Kidney capillary endothelial cell (primary cell): ENCODE measurements at regions not wholly inside any gene's neighbourhood (a gene's known extent, or its start where the extent isn't known, plus 50 kb on each side); places are given as distances from the start of the nearest gene placed in this dataset.
"Not testable (repeated sequence)": the region's sequence is repeated elsewhere in the genome, so short reads cannot be mapped to it uniquely, and the experiment has no call there.

ENCODE experiments used
- DNase-seq: peaks from one replicate; pipeline ENCODE4 v3.0.0-alpha.2; 2018; ENCODE audit warnings: low spot score

DNA sequence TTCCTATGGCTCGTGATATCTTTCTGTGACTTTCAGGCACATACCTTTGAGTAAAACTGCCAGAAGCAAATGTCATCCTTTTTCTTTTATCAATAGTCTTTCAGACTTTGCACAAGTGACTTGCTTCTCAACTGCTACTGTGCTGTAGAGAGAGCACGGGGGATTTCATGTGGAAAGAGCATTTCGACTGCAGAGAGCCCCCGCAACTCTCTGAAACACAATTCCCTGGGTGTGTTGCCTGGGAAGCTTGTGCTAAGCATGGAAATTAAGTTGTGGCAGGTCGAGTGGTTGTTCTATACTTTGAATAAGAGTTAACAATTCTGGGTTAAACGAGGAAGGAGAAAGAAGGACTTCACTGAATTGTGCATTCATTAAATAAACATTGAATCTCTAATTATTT, 659.1 kb downstream of the TDRD15 start:
- DNase-seq: no peak

DNA sequence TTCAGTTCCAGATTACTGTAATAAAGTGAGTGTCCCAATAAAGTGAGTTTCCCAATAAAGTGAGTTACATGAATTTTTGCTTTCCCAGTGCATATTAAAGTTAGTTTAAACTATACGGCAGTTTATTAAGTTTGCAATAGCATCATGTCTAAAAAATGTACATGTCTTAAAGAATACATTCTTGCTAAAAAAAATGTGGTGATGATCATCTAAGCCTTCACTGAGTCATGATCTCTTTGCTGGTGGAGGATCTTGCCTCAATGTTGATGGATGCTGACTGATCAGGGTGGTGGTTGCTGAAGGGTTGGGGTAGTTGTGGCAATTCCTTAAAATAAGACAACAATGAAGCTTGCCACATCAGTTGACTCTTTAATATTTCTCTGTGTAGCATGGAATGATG, 664.2 kb downstream of the TDRD15 start:
- DNase-seq: no peak

DNA sequence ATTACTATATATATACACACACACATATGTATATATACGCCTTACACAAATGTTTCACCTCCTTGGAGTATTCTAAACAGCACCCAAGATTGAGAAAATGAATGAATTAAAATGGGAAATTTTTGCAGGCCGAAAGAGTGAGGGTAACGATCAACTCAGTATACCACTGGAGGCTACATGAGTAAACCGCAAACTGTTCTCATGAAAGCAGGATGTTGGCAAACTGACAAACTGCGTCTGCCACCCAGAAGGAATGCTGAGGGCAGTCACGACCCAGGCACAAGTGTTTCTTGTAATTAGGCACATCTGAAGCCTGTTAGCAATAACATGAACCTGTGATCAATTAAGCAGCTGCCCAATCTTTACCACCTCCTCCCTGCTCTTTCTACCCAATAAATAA, 666.5 kb downstream of the TDRD15 start:
- not testable (repeated sequence) for DNase-seq

DNA sequence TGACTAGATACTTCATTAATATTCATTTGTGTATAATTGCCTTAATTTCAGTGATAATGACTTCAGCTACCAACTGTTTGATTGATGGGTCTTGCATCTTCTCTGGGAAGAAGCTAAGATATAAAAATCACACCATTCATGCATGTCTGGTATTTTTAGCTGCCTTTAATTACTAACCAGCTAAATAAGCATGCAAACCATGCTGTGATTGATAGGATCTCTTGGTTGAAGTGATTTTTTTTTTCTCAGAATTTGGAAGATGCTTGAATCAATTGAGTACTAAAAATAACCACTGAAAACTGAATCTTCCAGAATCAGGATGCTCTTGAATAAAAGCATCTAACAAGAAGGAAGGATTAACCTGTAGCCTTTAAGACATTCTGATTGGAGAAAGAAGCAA, 668.8 kb downstream of the TDRD15 start:
- DNase-seq: no peak

DNA sequence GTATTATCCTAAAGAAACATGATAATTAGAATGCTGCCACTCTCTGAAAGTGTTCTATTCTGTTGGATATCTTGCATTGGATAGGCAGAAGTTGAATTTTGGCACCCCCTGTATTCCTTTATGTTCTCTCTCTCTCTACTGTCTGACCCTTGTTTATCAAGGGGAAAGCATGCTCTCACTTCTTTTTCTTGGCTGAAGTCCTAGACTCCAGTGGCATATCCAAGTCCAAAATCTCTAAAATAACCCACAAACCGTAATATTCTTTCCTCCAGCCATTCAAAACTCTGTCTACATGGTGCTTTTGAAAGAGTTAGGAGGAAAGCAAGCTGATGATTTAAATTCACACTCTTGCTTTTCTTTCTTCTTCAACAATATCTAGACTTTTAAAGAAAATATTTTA, 669.7 kb downstream of the TDRD15 start:
- DNase-seq: no peak

DNA sequence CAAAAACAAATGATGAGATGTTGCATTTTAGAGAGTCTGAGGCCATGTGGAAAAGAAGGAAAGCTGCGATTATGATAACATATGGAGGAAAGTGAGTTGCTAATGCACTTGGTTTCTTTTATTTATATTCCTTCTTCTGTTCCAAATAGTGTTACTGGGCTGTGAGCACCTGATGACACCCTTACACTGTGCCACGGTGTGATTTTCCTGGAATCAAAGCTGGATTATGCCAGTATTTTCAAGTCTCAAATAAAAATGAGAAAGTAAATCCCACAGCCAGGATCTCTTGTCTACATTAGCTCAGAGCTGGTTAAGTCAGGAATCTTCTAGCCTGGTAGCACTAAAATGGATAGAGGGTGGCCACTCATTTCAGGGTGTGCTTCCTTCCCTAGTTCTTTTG, 670.8 kb downstream of the TDRD15 start:
- DNase-seq: no peak

DNA sequence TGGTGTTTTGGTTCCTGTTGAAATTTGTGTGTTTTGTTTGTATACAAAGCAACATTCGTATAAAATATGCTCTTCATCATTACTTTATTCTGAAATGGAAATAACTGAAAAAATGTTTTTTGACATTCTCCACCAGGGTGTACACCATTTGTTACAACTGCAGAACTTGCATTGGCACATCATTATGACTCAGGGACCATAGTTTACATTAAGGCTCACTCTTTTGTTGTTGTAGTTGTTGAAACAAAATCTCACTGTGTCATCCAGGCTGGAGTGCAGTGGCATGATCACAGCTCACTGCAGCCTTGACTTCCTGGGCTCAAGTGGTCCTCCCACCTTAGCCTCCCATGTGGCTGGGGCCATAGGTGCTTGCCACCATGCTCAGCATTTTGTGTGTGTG, 676.6 kb downstream of the TDRD15 start:
- DNase-seq: no peak

DNA sequence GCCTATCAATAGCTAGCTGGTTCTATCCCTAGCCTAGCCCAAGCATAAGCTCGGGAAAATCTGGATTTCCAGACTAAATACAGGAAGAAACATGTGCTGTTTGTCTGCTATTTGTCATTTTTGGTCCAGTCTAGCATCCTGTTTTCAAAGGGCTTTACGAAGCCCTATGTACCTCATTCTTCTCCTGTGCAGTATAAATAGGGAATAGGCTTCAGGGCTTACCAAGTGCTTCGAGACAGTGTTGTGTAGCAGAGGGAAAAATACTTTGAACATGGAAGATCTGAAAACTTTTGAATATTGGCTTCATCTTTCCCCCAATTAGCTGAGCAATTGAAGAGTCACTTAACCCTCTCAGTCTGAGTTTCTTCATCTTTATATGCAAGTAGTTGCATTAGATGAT, 679.8 kb downstream of the TDRD15 start:
- DNase-seq: no peak

DNA sequence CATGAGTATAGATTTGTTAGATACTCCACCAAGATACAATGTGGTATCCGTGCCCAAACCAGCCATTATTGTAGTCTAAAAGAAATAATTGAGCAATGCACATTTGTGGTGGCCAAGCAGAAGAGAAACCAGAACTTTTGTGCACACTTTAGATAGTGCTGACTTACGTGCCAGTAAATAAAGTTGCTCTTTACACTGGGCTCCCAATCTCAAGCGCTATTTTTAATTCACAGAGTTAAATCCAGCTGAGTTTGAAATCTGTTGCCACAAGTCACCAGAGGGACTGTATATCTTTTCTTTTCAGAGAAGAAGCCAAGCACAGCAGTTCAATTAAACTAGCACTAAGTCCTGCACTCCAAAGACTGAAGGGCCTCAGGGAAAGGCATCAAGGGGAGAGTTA, 680.4 kb downstream of the TDRD15 start:
- DNase-seq: no peak

DNA sequence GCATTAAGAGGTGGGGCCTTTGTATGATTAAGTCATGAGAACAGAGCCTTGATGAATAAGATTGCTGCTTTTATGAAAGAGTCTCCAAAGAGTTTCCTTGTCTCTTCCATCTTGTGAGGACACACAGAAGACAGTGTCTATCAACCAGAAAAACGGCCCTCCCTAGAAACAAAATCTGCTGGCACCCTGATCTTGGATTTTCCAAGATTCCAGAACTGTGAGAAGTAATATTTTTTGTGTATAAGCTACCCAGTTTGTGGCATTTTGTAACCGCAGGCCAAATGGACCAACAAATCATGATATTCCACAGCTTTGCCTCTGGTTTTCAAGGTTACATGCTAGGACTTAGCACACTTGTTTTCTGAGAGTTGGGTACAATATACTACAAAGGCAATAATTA, 687.8 kb downstream of the TDRD15 start:
- no peak for DNase-seq

DNA sequence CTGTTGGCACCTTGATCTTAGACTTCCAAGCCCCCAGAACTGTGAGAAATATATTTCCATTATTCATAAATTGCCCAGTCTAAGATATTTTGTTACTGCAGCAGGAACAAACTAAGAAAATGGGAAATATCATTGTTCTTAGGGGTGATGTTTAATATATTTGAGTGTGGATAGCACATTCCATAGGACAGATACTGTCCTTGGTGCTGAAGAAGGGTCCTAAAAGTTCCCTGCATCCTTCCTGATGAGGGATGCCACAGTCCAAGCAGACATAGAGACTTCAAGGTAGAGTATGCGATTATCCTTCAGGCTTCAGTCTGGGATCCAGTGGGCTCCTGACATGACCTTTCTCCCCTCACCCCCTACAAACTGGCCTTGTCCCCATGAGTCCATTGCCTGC, 689.0 kb downstream of the TDRD15 start:
- no peak for DNase-seq

DNA sequence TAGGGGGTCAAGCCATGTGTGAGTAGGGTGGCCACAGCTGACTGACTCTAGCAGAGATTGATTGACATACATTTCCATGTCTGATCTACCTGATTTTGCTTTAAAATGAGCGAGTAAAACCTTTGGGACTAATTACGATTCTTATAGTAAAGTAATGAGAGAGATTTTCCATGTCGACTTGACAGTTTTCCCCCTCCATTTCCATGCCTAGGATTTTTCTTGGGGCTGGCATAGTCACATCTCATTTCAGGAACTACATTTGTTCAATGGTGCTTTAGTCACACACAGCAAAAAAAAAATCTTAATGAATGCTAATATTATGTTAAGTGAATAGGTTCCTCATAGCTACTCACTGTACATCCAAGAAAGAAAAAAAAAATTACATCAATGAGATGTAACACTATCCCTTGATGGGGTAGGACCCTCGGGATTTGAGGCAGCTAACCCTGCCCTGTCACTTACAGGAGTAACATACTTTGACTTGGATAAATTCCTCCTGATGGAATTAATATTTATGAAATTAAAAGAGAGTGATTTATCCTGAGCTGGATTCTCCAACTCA, 690.9 kb downstream of the TDRD15 start:
- no peak for DNase-seq

DNA sequence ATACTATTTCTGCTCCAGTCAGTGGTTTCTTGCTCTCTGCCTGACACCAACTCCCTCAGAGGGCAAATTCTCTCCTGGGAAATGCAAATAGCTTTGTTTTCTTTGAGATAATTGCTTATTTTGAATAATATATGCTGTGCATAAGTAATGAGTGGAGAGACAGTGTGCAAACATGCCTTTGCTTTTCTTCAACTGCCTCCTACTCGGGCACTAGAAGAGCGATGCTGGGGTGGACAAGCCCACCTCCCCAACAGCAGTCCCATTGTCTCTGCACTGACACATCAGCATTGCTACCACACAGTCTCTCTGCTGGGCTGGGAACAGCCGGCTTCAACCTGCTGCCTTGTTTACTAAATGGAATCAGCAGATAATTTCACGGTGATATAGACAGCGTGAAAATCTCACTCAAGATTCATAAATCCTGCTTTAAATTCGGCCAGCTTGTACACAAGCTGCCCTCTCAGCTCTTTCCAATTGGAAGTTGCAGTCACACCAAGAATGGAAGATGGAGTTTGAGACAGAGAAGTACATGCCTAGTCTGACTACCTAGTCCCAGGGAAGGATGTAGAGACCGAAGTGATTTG, 694.5 kb downstream of the TDRD15 start:
- no peak for DNase-seq

DNA sequence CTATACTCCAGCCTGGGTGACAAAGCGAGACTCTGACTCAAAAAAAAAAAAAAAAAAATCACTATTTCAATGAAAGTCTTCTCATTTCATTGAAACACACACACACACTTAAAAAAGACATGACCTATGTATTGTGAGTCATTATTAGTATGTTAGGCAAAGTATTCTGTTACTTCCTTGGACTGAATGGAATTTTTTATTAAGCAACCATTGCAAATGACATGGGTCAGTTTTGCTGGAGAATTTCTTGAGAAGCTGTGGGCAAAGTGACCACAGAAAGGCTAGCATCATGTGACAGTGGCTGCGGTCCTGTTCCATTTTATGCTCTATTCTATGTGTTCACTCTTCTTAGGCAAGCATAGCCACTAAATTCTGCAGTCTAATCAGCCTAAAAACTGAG, 695.7 kb downstream of the TDRD15 start:
- DNase-seq: no peak

DNA sequence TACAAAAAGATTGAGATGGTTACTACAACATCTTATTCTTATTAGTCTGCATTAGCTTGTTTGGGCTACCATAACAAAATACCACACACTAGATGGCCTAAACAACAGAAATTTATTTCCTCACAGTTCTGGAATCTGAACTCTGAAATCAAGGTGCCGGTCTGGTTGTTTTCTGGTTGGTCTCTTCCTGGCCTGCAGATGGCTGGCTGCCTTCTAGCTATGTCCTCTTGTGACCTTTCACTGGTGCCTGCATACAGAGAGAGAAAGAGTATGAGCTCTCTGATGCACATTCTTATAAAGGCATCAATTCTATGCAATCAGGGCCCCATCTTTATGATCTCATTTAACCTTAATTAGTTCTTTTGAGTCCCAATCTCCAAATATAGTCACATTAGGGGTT, 696.5 kb downstream of the TDRD15 start:
- no peak for DNase-seq

DNA sequence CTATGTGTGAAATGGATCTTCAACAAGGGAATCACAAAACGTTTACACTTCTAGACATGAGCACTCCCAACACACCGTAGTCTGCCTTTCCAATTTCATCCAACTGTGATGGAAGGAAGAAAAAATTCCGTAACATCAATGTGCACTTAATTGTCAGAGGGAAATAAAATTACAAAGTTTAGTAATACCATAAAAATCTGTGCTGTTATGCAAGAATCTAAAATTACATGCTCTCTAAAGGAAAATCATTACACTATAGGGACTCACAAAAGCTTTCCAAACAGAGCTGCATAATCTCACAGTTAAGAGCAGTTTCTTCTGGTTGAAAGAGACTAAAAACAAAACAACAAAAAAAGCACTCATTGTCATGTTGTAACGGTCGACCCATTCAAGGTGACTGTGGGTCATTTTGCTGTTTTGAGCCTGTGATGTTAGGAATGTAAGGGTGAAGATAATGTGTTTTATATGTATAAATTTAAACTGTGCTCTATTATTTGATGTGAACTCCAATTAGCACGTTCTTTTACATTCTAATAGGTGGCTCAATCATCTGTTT, 698.0 kb downstream of the TDRD15 start:
- no peak for DNase-seq

DNA sequence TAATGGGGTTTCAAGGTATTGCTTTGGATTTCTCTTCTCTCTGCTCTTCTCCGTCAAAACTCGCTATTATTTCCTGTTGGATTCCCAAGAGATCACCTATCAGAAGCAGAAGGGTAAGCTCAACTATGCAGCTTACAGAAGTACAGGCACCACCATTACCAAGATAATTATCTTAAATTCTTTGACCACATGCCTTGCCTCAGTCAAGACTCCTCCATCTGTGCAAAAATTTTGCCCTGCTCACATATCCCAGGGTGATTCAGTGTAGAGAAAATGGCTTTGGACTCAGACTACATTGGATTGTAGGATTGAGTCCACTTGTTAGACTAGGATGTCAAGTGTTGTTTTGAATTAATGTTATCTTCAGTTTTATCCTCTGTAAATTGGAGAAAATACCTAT, 698.7 kb downstream of the TDRD15 start:
- DNase-seq: no peak

DNA sequence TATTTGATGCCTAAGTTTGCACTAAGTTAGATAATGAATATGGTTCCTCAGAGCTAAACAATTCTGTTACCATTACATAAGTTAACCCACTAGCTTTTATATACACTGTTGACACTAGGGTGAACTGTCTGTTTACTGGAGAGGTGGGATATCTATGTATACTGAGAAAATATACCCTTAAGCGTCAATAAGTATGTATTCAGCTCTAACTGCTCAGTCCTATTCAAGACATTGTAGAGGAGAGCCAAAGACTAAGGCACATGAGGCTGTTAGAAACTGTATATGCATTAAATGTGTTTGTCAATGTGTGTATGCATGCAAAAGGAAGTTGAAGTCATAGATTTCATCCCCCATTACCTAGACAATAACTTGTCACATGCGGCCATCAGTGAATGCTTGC, 710.0 kb downstream of the TDRD15 start:
- no peak for DNase-seq

DNA sequence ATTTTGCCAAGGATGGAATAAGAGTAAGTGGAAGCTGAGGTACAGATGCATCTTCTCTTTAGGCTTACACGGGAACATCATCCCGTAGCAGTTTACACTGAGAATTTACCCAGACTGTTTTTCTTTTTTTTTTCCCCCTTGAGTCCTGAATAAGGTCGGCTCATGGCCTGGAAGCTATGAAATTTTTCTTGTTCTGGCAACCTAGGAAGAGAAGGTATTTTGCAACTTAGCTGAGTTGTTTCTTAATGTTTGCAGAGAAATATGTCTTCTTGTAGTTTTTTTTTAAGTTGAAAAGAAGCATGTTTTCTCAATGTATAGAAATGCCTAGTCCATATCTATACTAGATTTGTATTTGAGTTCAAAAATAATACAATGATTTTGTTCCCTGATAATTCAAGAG, 712.5 kb downstream of the TDRD15 start:
- no peak for DNase-seq

DNA sequence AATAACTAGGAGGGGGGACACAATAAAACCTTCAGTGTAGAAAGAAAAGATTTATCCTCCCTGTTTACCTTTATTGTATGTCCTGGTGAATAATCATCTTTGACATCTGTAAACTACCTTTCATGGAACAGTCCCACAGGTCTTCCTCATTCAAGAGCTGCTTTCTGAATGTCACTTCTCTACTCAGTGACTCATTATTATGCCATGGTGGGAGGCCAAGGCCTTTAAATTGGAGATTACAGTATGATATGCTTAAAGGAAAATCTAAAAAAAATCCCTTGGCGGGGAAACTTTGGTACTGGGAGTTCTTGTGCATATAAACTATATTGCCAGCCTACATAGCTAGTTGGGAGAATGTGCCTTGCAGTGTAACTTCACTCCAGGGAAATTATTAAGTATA, 713.0 kb downstream of the TDRD15 start:
- DNase-seq: no peak

DNA sequence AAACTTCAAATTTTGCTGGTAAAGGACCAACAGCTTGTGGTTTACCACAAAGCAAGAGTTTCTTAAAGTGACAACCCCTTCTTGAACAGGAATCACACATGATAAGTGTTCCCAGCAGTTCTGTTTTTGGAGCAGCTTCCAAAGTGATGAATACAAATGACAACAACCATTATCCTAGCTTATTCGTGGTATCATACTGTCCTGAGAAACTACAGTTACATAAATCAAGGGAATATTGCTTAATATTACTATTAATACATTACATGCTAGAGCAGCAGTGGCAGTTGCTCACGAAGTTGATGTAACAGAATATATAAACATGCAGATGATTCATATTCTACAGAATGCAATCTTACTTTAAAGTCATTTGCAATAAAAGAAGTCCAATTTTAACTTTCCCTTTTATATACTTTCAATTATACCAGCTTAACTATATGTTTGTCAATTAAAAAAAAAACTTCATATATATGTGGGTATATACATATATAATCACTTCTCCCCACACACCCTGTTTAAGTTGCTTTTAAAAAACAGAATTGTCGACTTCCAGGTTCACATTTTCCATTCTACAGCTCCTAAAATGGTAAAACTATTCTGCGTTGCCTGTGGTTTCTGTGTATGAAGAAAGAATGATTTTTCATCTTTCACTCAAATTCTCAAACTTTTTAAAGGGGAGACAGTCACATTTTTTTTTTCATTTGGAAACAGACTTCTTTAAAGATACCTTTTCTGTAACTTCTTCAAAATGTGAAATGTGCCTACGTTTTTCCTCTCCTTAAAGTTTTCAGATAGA, 713.6 kb downstream of the TDRD15 start:
- no peak for DNase-seq

DNA sequence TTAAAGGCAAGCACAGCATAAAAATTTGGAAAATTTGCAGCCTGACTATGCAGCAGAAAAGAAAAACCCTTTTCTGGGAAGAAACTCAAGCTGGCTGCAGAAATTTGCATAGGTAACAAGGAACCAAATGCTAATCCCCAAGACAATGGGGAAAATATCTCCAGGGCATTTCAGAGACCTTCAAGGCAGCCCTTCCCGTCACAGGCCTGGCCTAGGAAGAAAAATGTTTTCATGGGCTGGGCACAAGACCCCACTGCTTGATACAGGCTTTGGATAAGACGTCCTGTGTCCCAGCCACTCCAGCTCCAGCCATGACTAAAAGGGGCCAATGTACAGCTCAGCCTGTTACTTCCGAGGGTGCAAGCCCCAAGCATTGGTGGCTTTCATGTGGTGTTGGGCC, 717.6 kb downstream of the TDRD15 start:
- no peak for DNase-seq

DNA sequence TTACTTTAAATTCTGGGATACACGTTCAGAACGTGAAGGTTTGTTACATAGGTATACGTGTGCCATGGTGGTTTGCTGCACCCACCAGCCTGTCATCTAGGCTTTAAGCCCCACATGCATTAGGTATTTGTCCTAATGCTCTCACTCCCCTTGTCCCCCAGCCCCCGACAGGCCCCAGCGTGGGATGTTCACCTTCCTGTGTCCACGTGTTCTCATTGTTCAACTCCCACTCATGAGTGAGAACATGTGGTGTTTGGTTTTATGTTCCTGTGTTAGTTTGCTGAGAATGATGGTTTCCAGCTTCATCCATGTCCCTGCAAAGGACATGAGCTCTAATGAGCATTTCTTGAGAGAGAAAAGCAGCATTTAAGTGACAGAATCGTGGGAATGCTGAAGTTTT, 726.6 kb downstream of the TDRD15 start:
- DNase-seq: not testable (repeated sequence)

DNA sequence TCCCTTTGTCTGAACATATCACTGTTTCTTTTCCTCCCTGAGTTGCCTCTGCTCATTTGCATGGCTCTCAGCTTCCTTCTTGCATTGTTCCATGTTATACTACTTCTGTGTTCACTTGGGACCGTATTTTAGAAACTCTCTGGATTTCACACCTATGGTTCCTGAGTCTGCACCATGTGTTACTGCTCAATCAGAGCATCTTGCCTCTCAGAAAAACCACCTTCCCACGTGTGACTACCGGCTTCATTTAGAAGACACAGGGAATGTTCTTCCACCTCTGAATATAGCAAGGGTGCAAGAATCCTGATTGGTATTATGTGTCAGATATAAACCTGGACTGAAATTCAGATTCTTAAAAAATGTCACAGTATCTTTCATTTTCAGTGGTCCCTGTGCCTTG, 731.2 kb downstream of the TDRD15 start:
- no peak for DNase-seq
